Uterus (tissue), 2 donors: ENCODE measurements at regions not wholly inside any gene's neighbourhood (a gene's known extent, or its start where the extent isn't known, plus 50 kb on each side); places are given as distances from the start of the nearest gene placed in this dataset.

Source experiments
- CTCF ChIP-seq, 4 experiments: fragments of 200-600 bp in 2 of 4; fragments of 450-650 bp in 2 of 4; sonication (generic) in 2 of 4; IDR thresholded peaks; one replicate each; pipeline ENCODE4 v1.5.1; 2016 to 2019; ENCODE audit warnings: antibody characterized with exemption in 4 of 4, mild to moderate bottlenecking in 2 of 4, moderate library complexity in 1 of 4
- POLR2A ChIP-seq, 2 donors: fragments of 450-650 bp; IDR thresholded peaks; one replicate each; pipeline ENCODE4 v1.6.1; 2016; ENCODE audit warnings: antibody characterized with exemption in 2 of 2, mild to moderate bottlenecking in 1 of 2, moderate library complexity in 1 of 2

GRCh38 chr6:91324711-91325110, 737.8 kb upstream of the MAP3K7 start:
- TF ChIP-seq CTCF (IDR thresholded peaks at IDR 0.05), result no peak
- TF ChIP-seq POLR2A (IDR thresholded peaks at IDR 0.05), result no peak
